ENCODE measurements at regions not wholly inside any gene's neighbourhood (a gene's known extent, or its start where the extent isn't known, plus 50 kb on each side); places are given as distances from the start of the nearest gene placed in this dataset.

GRCh38 chr2:44869761-44870160, 71.7 kb upstream of the SIX3 start:
- H3K36me3 Mint-ChIP-seq (ENCODE audit: low read depth): no peaks in the 10 kb centered on the region
- CTCF ChIA-PET: interaction anchor here (1.3 kb wide), 1 partner anchor 390 kb away, joined by 5 read pairs; no protein-coding TSS in a partner anchor
- POLR2A ChIA-PET: no interaction called here
- intact Hi-C loops (cut with micrococcal nuclease): no loop called here
- DNase-seq: no peak
- TF ChIP-seq, protein P1, sequence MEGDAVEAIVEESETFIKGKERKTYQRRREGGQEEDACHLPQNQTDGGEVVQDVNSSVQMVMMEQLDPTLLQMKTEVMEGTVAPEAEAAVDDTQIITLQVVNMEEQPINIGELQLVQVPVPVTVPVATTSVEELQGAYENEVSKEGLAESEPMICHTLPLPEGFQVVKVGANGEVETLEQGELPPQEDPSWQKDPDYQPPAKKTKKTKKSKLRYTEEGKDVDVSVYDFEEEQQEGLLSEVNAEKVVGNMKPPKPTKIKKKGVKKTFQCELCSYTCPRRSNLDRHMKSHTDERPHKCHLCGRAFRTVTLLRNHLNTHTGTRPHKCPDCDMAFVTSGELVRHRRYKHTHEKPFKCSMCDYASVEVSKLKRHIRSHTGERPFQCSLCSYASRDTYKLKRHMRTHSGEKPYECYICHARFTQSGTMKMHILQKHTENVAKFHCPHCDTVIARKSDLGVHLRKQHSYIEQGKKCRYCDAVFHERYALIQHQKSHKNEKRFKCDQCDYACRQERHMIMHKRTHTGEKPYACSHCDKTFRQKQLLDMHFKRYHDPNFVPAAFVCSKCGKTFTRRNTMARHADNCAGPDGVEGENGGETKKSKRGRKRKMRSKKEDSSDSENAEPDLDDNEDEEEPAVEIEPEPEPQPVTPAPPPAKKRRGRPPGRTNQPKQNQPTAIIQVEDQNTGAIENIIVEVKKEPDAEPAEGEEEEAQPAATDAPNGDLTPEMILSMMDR (IDR thresholded peaks at IDR 0.05): no peak
- no peaks in the 10 kb centered on the region for H3K4me1 Mint-ChIP-seq (ENCODE audit: low read depth)
- no peak overlapping the region for H3K27ac Mint-ChIP-seq
- no peaks in the 10 kb centered on the region for H3K9me3 Mint-ChIP-seq
- ATAC-seq: no peak
- no peak overlapping the region for H3K4me3 Mint-ChIP-seq
- peaks cover 10% of the 10 kb centered on the region for H3K27me3 Mint-ChIP-seq

DNA sequence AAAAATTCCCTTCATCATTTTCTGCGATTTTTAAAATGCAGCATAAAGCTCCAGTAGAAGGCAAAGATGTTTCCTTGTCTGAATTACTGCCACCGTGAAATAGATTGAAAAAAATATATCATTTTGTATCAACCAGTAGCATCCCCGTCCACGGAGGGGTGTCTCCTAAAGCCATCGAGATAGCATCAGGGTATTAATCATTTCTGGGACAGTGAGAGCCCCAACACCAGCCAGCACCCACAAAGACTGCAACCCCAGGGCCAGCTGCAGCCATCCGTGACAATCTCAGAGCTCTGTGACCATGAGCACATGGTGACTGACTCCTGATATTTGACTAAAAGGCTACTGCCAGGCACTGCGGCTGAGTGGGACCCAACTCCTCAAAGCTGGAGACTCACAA, 64.1 kb upstream of the SIX3 start:
- ChIA-PET POLR2A (no interaction called here), CTCF (interaction anchor here (1.2 to 2.6 kb wide), 2 partner anchors 79 to 398 kb away, joined by 5 to 11 read pairs; no protein-coding TSS in a partner anchor)
- no peak for ATAC-seq
- no peak for DNase-seq
- TF ChIP-seq, protein P1 (IDR thresholded peaks at IDR 0.05): no peak
- Mint-ChIP-seq H3K9me3 (peaks cover 4% of the 10 kb centered on the region), H3K36me3 (ENCODE audit: low read depth) (no peaks in the 10 kb centered on the region), H3K4me1 (ENCODE audit: low read depth) (no peaks in the 10 kb centered on the region), H3K27me3 (peaks cover 5% of the 10 kb centered on the region), H3K4me3 (no peak overlapping the region), H3K27ac (no peak overlapping the region)
- intact Hi-C loops (cut with micrococcal nuclease): no loop called here

GRCh38 chr2:44879269-44880124, 62.0 kb upstream of the SIX3 start:
- ATAC-seq (no peak), DNase-seq (no peak)
- H3K36me3 Mint-ChIP-seq (ENCODE audit: low read depth): no peaks in the 10 kb centered on the region
- peaks cover 8% of the 10 kb centered on the region for H3K27me3 Mint-ChIP-seq
- ChIA-PET CTCF (no interaction called here), POLR2A (no interaction called here)
- H3K4me1 Mint-ChIP-seq (ENCODE audit: low read depth): no peaks in the 10 kb centered on the region
- TF ChIP-seq, protein P1 (IDR thresholded peaks at IDR 0.05): no peak
- H3K4me3 Mint-ChIP-seq: no peak overlapping the region
- H3K27ac Mint-ChIP-seq: no peak overlapping the region
- intact Hi-C loops (cut with micrococcal nuclease): no loop called here
- peaks cover 4% of the 10 kb centered on the region for H3K9me3 Mint-ChIP-seq

GRCh38 chr2:44880125-44880483, 61.4 kb upstream of the SIX3 start:
- TF ChIP-seq, protein P1 (IDR thresholded peaks at IDR 0.05): no peak
- DNase-seq (no peak), ATAC-seq (no peak)
- Mint-ChIP-seq H3K4me1 (ENCODE audit: low read depth) (no peaks in the 10 kb centered on the region), H3K36me3 (ENCODE audit: low read depth) (no peaks in the 10 kb centered on the region), H3K9me3 (peaks cover 3% of the 10 kb centered on the region), H3K27ac (no peak overlapping the region), H3K4me3 (no peak overlapping the region), H3K27me3 (peaks cover 10% of the 10 kb centered on the region)
- CTCF ChIA-PET: no interaction called here
- POLR2A ChIA-PET: no interaction called here
- intact Hi-C loops (cut with micrococcal nuclease): no loop called here

GRCh38 chr2:44881856-44882255, 59.6 kb upstream of the SIX3 start:
- Mint-ChIP-seq H3K27ac (no peak overlapping the region), H3K27me3 (peaks cover 8% of the 10 kb centered on the region), H3K9me3 (no peaks in the 10 kb centered on the region), H3K4me3 (no peak overlapping the region), H3K36me3 (ENCODE audit: low read depth) (no peaks in the 10 kb centered on the region), H3K4me1 (ENCODE audit: low read depth) (no peaks in the 10 kb centered on the region)
- ChIA-PET CTCF (no interaction called here), POLR2A (no interaction called here)
- intact Hi-C loops (cut with micrococcal nuclease): no loop called here
- DNase-seq: no peak
- TF ChIP-seq, protein P1 (IDR thresholded peaks at IDR 0.05): no peak
- ATAC-seq: no peak
